Gastroesophageal sphincter (tissue), 4 donors: ENCODE measurements at regions not wholly inside any gene's neighbourhood (a gene's known extent, or its start where the extent isn't known, plus 50 kb on each side); places are given as distances from the start of the nearest gene placed in this dataset.
"Not testable (repeated sequence)": the region's sequence is repeated elsewhere in the genome, so short reads cannot be mapped to it uniquely, and the experiment has no call there.

Source experiments
- ATAC-seq: fragments of 150-250 bp; one replicate; pipeline ENCODE4 v1.9.1; 2016; ENCODE audit warnings: mild to moderate bottlenecking, moderate library complexity
- H3K27ac ChIP-seq, 4 donors: fragments of 200-600 bp; sonication (generic) in 3 of 4; 1 replicate in 3 of 4; 2 replicates in 1 of 4; pipeline ENCODE4 v1.5.1; 2016 to 2019
- H3K27me3 ChIP-seq: fragments of 200-600 bp; sonication (generic); one replicate; pipeline ENCODE4 v1.5.1; 2019
- H3K36me3 ChIP-seq, 2 donors: fragments of 200-600 bp; sonication (generic); one replicate each; pipeline ENCODE4 v1.5.1; 2019; ENCODE audit warnings: control low read depth in 1 of 2
- H3K4me1 ChIP-seq, 3 donors: fragments of 200-600 bp; sonication (generic); 1 replicate in 2 of 3; 2 replicates in 1 of 3; pipeline ENCODE4 v1.5.1; 2016 to 2019; ENCODE audit warnings: control low read depth in 2 of 3
- H3K4me3 ChIP-seq, 2 donors: fragments of 200-600 bp; sonication (generic); one replicate each; pipeline ENCODE4 v1.5.1; 2019; ENCODE audit warnings: mild to moderate bottlenecking in 1 of 2, moderate library complexity in 1 of 2
- H3K9me3 ChIP-seq, 3 donors: fragments of 200-600 bp; sonication (generic); one replicate each; pipeline ENCODE4 v1.5.1; 2017 to 2019; ENCODE audit warnings: control low read depth in 2 of 3
- CTCF ChIP-seq, 4 experiments: fragments of 200-600 bp in 2 of 4; fragments of 450-650 bp in 2 of 4; sonication (generic) in 1 of 4; IDR thresholded peaks; one replicate each; pipeline ENCODE4 v1.5.1; 2017 to 2019; ENCODE audit warnings: antibody characterized with exemption in 4 of 4, mild to moderate bottlenecking in 2 of 4, moderate library complexity in 2 of 4
- EP300 ChIP-seq: sonication (generic); formaldehyde crosslinking; IDR thresholded peaks from one replicate; pipeline ENCODE4 v1.6.1; 2017; ENCODE audit warnings: antibody characterized with exemption, mild to moderate bottlenecking
- POLR2A ChIP-seq, 2 donors: fragments of 450-650 bp; IDR thresholded peaks; one replicate each; pipeline ENCODE4 v1.6.1; 2017; ENCODE audit warnings: antibody characterized with exemption in 2 of 2, mild to moderate bottlenecking in 2 of 2, moderate library complexity in 1 of 2
- POLR2AphosphoS5 ChIP-seq: sonication (generic); formaldehyde crosslinking; IDR thresholded peaks from one replicate; pipeline ENCODE4 v1.6.1; 2017; ENCODE audit warnings: antibody characterized with exemption
- WGBS, 2 donors: methylation state at CpG; one replicate each; pipeline ENCODE4 v1.1.5; 2018; ENCODE audit warnings: low coverage in 1 of 2; 5-methylcytosine and 5-hydroxymethylcytosine counted together

GRCh38 chr2:180694445-180695421 is 285.7 kb upstream of the UBE2E3 start:
- Histone ChIP-seq H3K9me3 (no peaks in the 10 kb centered on the region), H3K4me1 (no peaks in the 10 kb centered on the region), H3K27me3 (no peaks in the 10 kb centered on the region), H3K4me3 (no peak overlapping the region), H3K27ac (no peak overlapping the region), H3K36me3 (no peaks in the 10 kb centered on the region)
- ATAC-seq = no peak
- TF ChIP-seq CTCF (IDR thresholded peaks at IDR 0.05) (no peak), POLR2AphosphoS5 (no peak)
- whole genome bisulfite sequencing, 2 donors = 44 to 46% methylated on average over 5 of the region's 5 CpGs

GRCh38 chr2:180692322-180692721 is 288.1 kb upstream of the UBE2E3 start:
- no peak for TF ChIP-seq POLR2A (IDR thresholded peaks at IDR 0.05)
- no peak for TF ChIP-seq EP300
- TF ChIP-seq POLR2AphosphoS5 = no peak
- no peak for TF ChIP-seq CTCF (IDR thresholded peaks at IDR 0.05)
- H3K4me3 ChIP-seq = no peak overlapping the region
- ATAC-seq = no peak
- H3K9me3 ChIP-seq = no peaks in the 10 kb centered on the region
- H3K27me3 ChIP-seq = no peaks in the 10 kb centered on the region
- no peaks in the 10 kb centered on the region for H3K36me3 ChIP-seq
- 96% methylated on average over 7 of the region's 7 CpGs; no CpG with 5 or more reads in 1 of the 2 donors for WGBS, 2 donors
- H3K4me1 ChIP-seq = no peaks in the 10 kb centered on the region
- H3K27ac ChIP-seq = no peak overlapping the region

- WGBS, 2 donors = no CpG with 5 or more reads among the region's 15 CpGs
- H3K27me3 ChIP-seq, H3K4me3 ChIP-seq, H3K27ac ChIP-seq, H3K4me1 ChIP-seq, H3K36me3 ChIP-seq, ATAC-seq, H3K9me3 ChIP-seq: not testable (repeated sequence)
Observed at GRCh38 chr2:180691855-180692223, 288.6 kb upstream of the UBE2E3 start.

GRCh38 chr2:180691186-180691854 is 289.1 kb upstream of the UBE2E3 start:
- not testable (repeated sequence) for H3K4me1 ChIP-seq, H3K27me3 ChIP-seq, H3K36me3 ChIP-seq, H3K4me3 ChIP-seq, ATAC-seq, H3K9me3 ChIP-seq, H3K27ac ChIP-seq
- 80 to 100% methylated on average over 1 of the region's 45 CpGs for WGBS, 2 donors

GRCh38 chr2:180690611-180691010 is 289.8 kb upstream of the UBE2E3 start:
- ATAC-seq = no peak
- no peak overlapping the region for H3K4me3 ChIP-seq
- no peak overlapping the region for H3K27ac ChIP-seq
- TF ChIP-seq EP300 (no peak), POLR2AphosphoS5 (no peak), CTCF (IDR thresholded peaks at IDR 0.05) (no peak), POLR2A (IDR thresholded peaks at IDR 0.05) (no peak)
- no peaks in the 10 kb centered on the region for H3K4me1 ChIP-seq
- H3K36me3 ChIP-seq = no peaks in the 10 kb centered on the region
- no peaks in the 10 kb centered on the region for H3K9me3 ChIP-seq
- H3K27me3 ChIP-seq = no peaks in the 10 kb centered on the region

- no peak overlapping the region for H3K27ac ChIP-seq
- no peak for ATAC-seq
- H3K4me3 ChIP-seq = no peak overlapping the region
- TF ChIP-seq POLR2AphosphoS5 (no peak), CTCF (IDR thresholded peaks at IDR 0.05) (no peak), EP300 (no peak), POLR2A (IDR thresholded peaks at IDR 0.05) (no peak)
- H3K4me1 ChIP-seq = no peaks in the 10 kb centered on the region
- H3K36me3 ChIP-seq = no peaks in the 10 kb centered on the region
- no peaks in the 10 kb centered on the region for H3K9me3 ChIP-seq
- no peaks in the 10 kb centered on the region for H3K27me3 ChIP-seq
- 67 to 100% methylated on average over 1 of the region's 1 CpG for WGBS, 2 donors
Observed at GRCh38 chr2:180682871-180683270, 297.5 kb upstream of the UBE2E3 start.
